ENCODE measurements at regions not wholly inside any gene's neighbourhood (a gene's known extent, or its start where the extent isn't known, plus 50 kb on each side); places are given as distances from the start of the nearest gene placed in this dataset.

DNA sequence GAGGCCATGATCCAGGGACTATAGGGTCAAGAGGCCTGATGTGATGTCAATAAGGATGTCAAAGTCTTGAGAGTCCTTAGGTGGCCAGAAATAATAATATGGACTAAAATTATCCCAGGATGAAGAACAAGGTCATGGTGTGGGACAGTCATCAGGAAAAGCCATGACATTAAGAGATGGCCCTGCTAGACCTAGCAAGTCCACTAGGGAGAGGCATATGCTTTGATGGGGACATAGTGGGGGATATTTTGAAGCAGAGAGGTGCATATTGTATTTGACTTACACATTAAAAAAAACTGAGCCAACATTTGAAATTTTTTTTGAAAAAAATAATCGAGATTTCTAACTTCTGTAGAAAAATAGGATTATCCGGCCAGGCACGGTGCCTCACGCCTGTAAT lies 53.3 kb upstream of the CXCR4 start:
- no peaks in the 10 kb centered on the region for H3K27me3 ChIP-seq (ENCODE audit: control insufficient read depth, insufficient read depth)
- no peak for ATAC-seq
- intact Hi-C loops (cut with DNase I): no loop called here
- H3K4me3 ChIP-seq (ENCODE audit: low read length): no peak overlapping the region
- H3K9me3 ChIP-seq (ENCODE audit: control insufficient read depth, low read length): no peaks in the 10 kb centered on the region
- H3K27ac ChIP-seq (ENCODE audit: low read length): no peak overlapping the region
- no peaks in the 10 kb centered on the region for H3K4me1 ChIP-seq (ENCODE audit: control insufficient read depth, insufficient read depth, low read length)
- WGBS: 98% methylated on average over 4 of the region's 4 CpGs
- DNase-seq: no peak

GRCh38 chr2:136168720-136169119 lies 50.8 kb upstream of the CXCR4 start:
- DNase-seq: no peak
- no peak overlapping the region for H3K4me3 ChIP-seq (ENCODE audit: low read length)
- intact Hi-C loops (cut with DNase I): no loop called here
- H3K27ac ChIP-seq (ENCODE audit: low read length): no peak overlapping the region
- no peaks in the 10 kb centered on the region for H3K27me3 ChIP-seq (ENCODE audit: control insufficient read depth, insufficient read depth)
- 49% methylated on average over 5 of the region's 5 CpGs for whole genome bisulfite sequencing
- peak in 1 of 2 donors; percentile 83 for ATAC-seq
- no peaks in the 10 kb centered on the region for H3K4me1 ChIP-seq (ENCODE audit: control insufficient read depth, insufficient read depth, low read length)
- no peaks in the 10 kb centered on the region for H3K9me3 ChIP-seq (ENCODE audit: control insufficient read depth, low read length)

- intact Hi-C loops (cut with DNase I): no loop called here
- Histone ChIP-seq H3K27me3 (ENCODE audit: control insufficient read depth, insufficient read depth) (no peaks in the 10 kb centered on the region), H3K4me3 (ENCODE audit: low read length) (no peak overlapping the region), H3K4me1 (ENCODE audit: control insufficient read depth, insufficient read depth, low read length) (no peaks in the 10 kb centered on the region), H3K27ac (ENCODE audit: low read length) (no peak overlapping the region), H3K9me3 (ENCODE audit: control insufficient read depth, low read length) (no peaks in the 10 kb centered on the region)
- DNase-seq (no peak), ATAC-seq (no peak)
- WGBS: 64% methylated on average over 8 of the region's 8 CpGs
These were observed 49.9 kb upstream of the CXCR4 start for GRCh38 chr2:136167721-136168475.

Measured in right cardiac atrium (tissue), 5 donors.